Parathyroid adenoma (tissue), 2 donors: ENCODE measurements at regions not wholly inside any gene's neighbourhood (a gene's known extent, or its start where the extent isn't known, plus 50 kb on each side); places are given as distances from the start of the nearest gene placed in this dataset.

Experiments used
- H2AFZ ChIP-seq: fragments of 300-600 bp; sonication (generic); one replicate; pipeline ENCODE4 v1.7.0; 2017; ENCODE audit warnings: antibody characterized with exemption, mild to moderate bottlenecking
- H3K27ac ChIP-seq: fragments of 300-600 bp; sonication (generic); one replicate; pipeline ENCODE4 v1.7.0; 2017
- H3K27me3 ChIP-seq: fragments of 300-600 bp; sonication (generic); one replicate; pipeline ENCODE4 v1.7.0; 2017; ENCODE audit warnings: low read length; ENCODE audit not compliant: control insufficient read depth, insufficient read depth
- H3K36me3 ChIP-seq: fragments of 300-600 bp; sonication (generic); one replicate; pipeline ENCODE4 v1.7.0; 2017; ENCODE audit warnings: low read length; ENCODE audit not compliant: control insufficient read depth, insufficient read depth
- H3K4me1 ChIP-seq: fragments of 300-600 bp; sonication (generic); one replicate; pipeline ENCODE4 v1.7.0; 2017; ENCODE audit warnings: control low read depth
- H3K4me2 ChIP-seq: fragments of 300-600 bp; sonication (generic); one replicate; pipeline ENCODE4 v1.7.0; 2017; ENCODE audit warnings: low read length
- H3K4me3 ChIP-seq: fragments of 300-600 bp; sonication (generic); one replicate; pipeline ENCODE4 v1.7.0; 2017; ENCODE audit warnings: low read depth, low read length
- H3K79me2 ChIP-seq: fragments of 300-600 bp; sonication (generic); one replicate; pipeline ENCODE4 v1.7.0; 2017; ENCODE audit warnings: control low read depth
- H3K9ac ChIP-seq: fragments of 300-600 bp; sonication (generic); one replicate; pipeline ENCODE4 v1.7.0; 2017; ENCODE audit warnings: mild to moderate bottlenecking
- H3K9me3 ChIP-seq: fragments of 300-600 bp; sonication (generic); one replicate; pipeline ENCODE4 v1.7.0; 2017; ENCODE audit warnings: low read length; ENCODE audit not compliant: control insufficient read depth
- CTCF ChIP-seq: fragments of 300-600 bp; sonication (generic); IDR thresholded peaks from one replicate; pipeline ENCODE4 v1.7.0; 2017; ENCODE audit warnings: antibody characterized with exemption, mild to moderate bottlenecking
- donor health status: primary hyperparathyroidism.

GRCh38 chr7:24504836-24505235 is 68.4 kb upstream of the PALS2 start:
- no peaks in the 10 kb centered on the region for H3K36me3 ChIP-seq
- H3K4me3 ChIP-seq, result no peak overlapping the region
- H2AFZ ChIP-seq, result no peak overlapping the region
- no peaks in the 10 kb centered on the region for H3K4me1 ChIP-seq
- no peak overlapping the region for H3K4me2 ChIP-seq
- no peak for TF ChIP-seq CTCF
- H3K79me2 ChIP-seq, result no peaks in the 10 kb centered on the region
- no peaks in the 10 kb centered on the region for H3K9me3 ChIP-seq
- no peak overlapping the region for H3K27ac ChIP-seq
- no peaks in the 10 kb centered on the region for H3K27me3 ChIP-seq
- no peak overlapping the region for H3K9ac ChIP-seq

- Histone ChIP-seq H3K9me3 (no peaks in the 10 kb centered on the region), H3K4me1 (no peaks in the 10 kb centered on the region), H3K27ac (no peak overlapping the region), H2AFZ (no peak overlapping the region), H3K27me3 (no peaks in the 10 kb centered on the region), H3K9ac (no peak overlapping the region), H3K4me2 (no peak overlapping the region), H3K36me3 (no peaks in the 10 kb centered on the region), H3K79me2 (no peaks in the 10 kb centered on the region), H3K4me3 (no peak overlapping the region)
- no peak for TF ChIP-seq CTCF
Measured at GRCh38 chr7:24505968-24506367, 67.3 kb upstream of the PALS2 start.

- Histone ChIP-seq H3K27ac (no peak overlapping the region), H2AFZ (no peak overlapping the region), H3K9me3 (no peaks in the 10 kb centered on the region), H3K9ac (no peak overlapping the region), H3K79me2 (no peaks in the 10 kb centered on the region), H3K36me3 (no peaks in the 10 kb centered on the region), H3K27me3 (no peaks in the 10 kb centered on the region), H3K4me3 (no peak overlapping the region), H3K4me1 (no peaks in the 10 kb centered on the region), H3K4me2 (no peak overlapping the region)
- no peak for TF ChIP-seq CTCF
Measured at GRCh38 chr7:24508316-24508715, 64.9 kb upstream of the PALS2 start.

GRCh38 chr7:24510759-24511158 is 62.5 kb upstream of the PALS2 start:
- Histone ChIP-seq H3K9me3 (no peaks in the 10 kb centered on the region), H2AFZ (no peak overlapping the region), H3K27ac (no peak overlapping the region), H3K4me3 (no peak overlapping the region), H3K79me2 (no peaks in the 10 kb centered on the region), H3K36me3 (no peaks in the 10 kb centered on the region), H3K4me1 (no peaks in the 10 kb centered on the region), H3K4me2 (no peak overlapping the region), H3K27me3 (no peaks in the 10 kb centered on the region), H3K9ac (no peak overlapping the region)
- TF ChIP-seq CTCF, result no peak

GRCh38 chr7:24517166-24517565 is 56.1 kb upstream of the PALS2 start:
- no peak for TF ChIP-seq CTCF
- H2AFZ ChIP-seq, result no peak overlapping the region
- H3K4me3 ChIP-seq, result no peak overlapping the region
- no peaks in the 10 kb centered on the region for H3K4me1 ChIP-seq
- no peak overlapping the region for H3K27ac ChIP-seq
- no peaks in the 10 kb centered on the region for H3K36me3 ChIP-seq
- H3K4me2 ChIP-seq, result no peak overlapping the region
- no peaks in the 10 kb centered on the region for H3K27me3 ChIP-seq
- H3K9ac ChIP-seq, result no peak overlapping the region
- H3K9me3 ChIP-seq, result no peaks in the 10 kb centered on the region
- H3K79me2 ChIP-seq, result no peaks in the 10 kb centered on the region
